OCI-LY7 (cell line): ENCODE measurements at regions not wholly inside any gene's neighbourhood (a gene's known extent, or its start where the extent isn't known, plus 50 kb on each side); places are given as distances from the start of the nearest gene placed in this dataset.

Experiments
- EZH2phosphoT487 ChIP-seq: fragments of 200-600 bp; sonication (generic); IDR thresholded peaks from 2 replicates; pipeline ENCODE4 v1.6.1; 2018; ENCODE audit warnings: low read depth, borderline replicate concordance, mild to moderate bottlenecking, mixed run types, antibody characterized with exemption, low read length, moderate library complexity, mixed read lengths
- TF ChIP-seq, protein P1 (sequence below): fragments of 200-600 bp; sonication (generic); conservative IDR thresholded peaks from 2 replicates; pipeline ENCODE4 v1.5.1; 2014; ENCODE audit warnings: mild to moderate bottlenecking, antibody characterized with exemption, low read length, moderate library complexity, mixed read lengths

- TF ChIP-seq, protein P1, sequence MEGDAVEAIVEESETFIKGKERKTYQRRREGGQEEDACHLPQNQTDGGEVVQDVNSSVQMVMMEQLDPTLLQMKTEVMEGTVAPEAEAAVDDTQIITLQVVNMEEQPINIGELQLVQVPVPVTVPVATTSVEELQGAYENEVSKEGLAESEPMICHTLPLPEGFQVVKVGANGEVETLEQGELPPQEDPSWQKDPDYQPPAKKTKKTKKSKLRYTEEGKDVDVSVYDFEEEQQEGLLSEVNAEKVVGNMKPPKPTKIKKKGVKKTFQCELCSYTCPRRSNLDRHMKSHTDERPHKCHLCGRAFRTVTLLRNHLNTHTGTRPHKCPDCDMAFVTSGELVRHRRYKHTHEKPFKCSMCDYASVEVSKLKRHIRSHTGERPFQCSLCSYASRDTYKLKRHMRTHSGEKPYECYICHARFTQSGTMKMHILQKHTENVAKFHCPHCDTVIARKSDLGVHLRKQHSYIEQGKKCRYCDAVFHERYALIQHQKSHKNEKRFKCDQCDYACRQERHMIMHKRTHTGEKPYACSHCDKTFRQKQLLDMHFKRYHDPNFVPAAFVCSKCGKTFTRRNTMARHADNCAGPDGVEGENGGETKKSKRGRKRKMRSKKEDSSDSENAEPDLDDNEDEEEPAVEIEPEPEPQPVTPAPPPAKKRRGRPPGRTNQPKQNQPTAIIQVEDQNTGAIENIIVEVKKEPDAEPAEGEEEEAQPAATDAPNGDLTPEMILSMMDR: no peak
- no peak for TF ChIP-seq EZH2phosphoT487
Measured at GRCh38 chr6:21284706-21285105, 308.8 kb upstream of the SOX4 start.
